ENCODE measurements at regions not wholly inside any gene's neighbourhood (a gene's known extent, or its start where the extent isn't known, plus 50 kb on each side); places are given as distances from the start of the nearest gene placed in this dataset.

DNA sequence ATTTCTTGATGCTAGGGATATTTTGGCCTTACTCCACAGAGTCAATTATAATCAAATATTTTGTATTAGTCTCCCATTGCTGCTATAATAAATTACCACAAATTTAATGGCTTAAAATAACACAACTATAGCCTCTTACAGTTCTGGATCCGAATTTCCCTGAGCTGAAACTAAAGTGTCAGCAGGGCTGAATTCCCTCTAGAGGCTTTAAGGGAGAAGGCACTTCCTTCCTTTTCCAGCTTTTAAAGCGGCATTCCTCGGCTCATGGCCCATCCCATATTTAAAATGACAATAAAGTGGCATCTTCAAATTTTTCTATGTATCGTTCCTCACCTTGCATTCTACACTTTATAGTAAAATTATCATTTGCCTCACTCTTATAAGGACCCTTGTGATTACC, 421.4 kb upstream of the ZWINT start:
- H3K36me3 Mint-ChIP-seq (ENCODE audit: low read depth) = no peaks in the 10 kb centered on the region
- Histone ChIP-seq H4K20me1 (replicated peaks; ENCODE audit: insufficient read depth) (no peaks in the 10 kb centered on the region), H2AFZ (no peak overlapping the region), H3K4me3 (no peak overlapping the region), H3K4me2 (no peak overlapping the region), H3K79me2 (replicated peaks; ENCODE audit: insufficient read depth) (no peaks in the 10 kb centered on the region), H3F3A (replicated peaks; ENCODE audit: low read depth) (no peaks in the 10 kb centered on the region), H3K27me3 (ENCODE audit: insufficient read depth) (no peaks in the 10 kb centered on the region), H3K27ac (ENCODE audit: low read depth) (no peak overlapping the region), H3K36me3 (ENCODE audit: insufficient read depth) (no peaks in the 10 kb centered on the region), H3K4me1 (ENCODE audit: insufficient read depth) (no peaks in the 10 kb centered on the region), H3K9me2 (ENCODE audit: insufficient read depth) (no peaks in the 10 kb centered on the region)
- no peaks in the 10 kb centered on the region; the same call in 2 of the 3 replicates for H3K9me3 Mint-ChIP-seq
- H3K27ac Mint-ChIP-seq = no peak overlapping the region
- ATAC-seq (peak; percentile 81), DNase-seq (ENCODE audit: low spot score) (peak; percentile 74)
- no peak overlapping the region for H3K4me3 Mint-ChIP-seq
- TF ChIP-seq JUNB (IDR thresholded peaks at IDR 0.05; ENCODE audit: unreplicated experiment) = no peak
- TF ChIP-seq, protein P1, sequence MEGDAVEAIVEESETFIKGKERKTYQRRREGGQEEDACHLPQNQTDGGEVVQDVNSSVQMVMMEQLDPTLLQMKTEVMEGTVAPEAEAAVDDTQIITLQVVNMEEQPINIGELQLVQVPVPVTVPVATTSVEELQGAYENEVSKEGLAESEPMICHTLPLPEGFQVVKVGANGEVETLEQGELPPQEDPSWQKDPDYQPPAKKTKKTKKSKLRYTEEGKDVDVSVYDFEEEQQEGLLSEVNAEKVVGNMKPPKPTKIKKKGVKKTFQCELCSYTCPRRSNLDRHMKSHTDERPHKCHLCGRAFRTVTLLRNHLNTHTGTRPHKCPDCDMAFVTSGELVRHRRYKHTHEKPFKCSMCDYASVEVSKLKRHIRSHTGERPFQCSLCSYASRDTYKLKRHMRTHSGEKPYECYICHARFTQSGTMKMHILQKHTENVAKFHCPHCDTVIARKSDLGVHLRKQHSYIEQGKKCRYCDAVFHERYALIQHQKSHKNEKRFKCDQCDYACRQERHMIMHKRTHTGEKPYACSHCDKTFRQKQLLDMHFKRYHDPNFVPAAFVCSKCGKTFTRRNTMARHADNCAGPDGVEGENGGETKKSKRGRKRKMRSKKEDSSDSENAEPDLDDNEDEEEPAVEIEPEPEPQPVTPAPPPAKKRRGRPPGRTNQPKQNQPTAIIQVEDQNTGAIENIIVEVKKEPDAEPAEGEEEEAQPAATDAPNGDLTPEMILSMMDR (conservative IDR thresholded peaks at IDR 0.05; ENCODE audit: low read depth in 2 of 2) = peak; percentile 16 to 47; a peak in 3 of 4 replicates
- H3K27me3 Mint-ChIP-seq (ENCODE audit: insufficient read depth, low read depth, poor library complexity) = no peaks in the 10 kb centered on the region
- no peaks in the 10 kb centered on the region; the same call in 2 of the 3 replicates for H3K4me1 Mint-ChIP-seq

DNA sequence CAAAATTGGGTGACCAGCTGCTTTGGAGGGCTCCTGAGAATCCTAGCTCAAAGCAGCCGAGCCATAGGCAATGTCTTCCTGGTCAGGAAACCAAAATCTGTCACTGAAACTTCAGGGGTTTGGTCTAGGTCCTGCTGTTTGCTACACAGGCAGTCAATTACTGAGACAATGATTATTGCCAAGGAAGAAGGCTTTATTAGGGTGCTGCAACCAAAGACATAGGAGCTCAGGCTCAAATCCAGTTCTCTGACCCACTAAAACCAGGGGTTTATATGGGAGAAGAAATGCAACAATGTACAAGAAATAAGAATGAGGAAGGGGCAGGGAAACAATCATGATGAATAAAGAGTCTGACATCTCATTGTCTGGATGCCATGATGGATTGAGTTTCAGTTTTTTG, 410.3 kb upstream of the ZWINT start:
- Histone ChIP-seq H3K9me2 (ENCODE audit: insufficient read depth) (peaks cover 5% of the 10 kb centered on the region; the same call in 1 of the 2 replicates), H3K79me2 (replicated peaks; ENCODE audit: insufficient read depth) (no peaks in the 10 kb centered on the region), H3K27ac (ENCODE audit: low read depth) (no peak overlapping the region), H2AFZ (no peak overlapping the region), H3K4me3 (no peak overlapping the region), H3K27me3 (ENCODE audit: insufficient read depth) (no peaks in the 10 kb centered on the region), H3F3A (replicated peaks; ENCODE audit: low read depth) (no peaks in the 10 kb centered on the region), H4K20me1 (replicated peaks; ENCODE audit: insufficient read depth) (no peaks in the 10 kb centered on the region), H3K4me1 (ENCODE audit: insufficient read depth) (no peaks in the 10 kb centered on the region), H3K36me3 (ENCODE audit: insufficient read depth) (peaks cover 8% of the 10 kb centered on the region; the same call in 1 of the 2 replicates), H3K4me2 (no peak overlapping the region)
- Mint-ChIP-seq H3K27ac (no peak overlapping the region), H3K27me3 (ENCODE audit: insufficient read depth, low read depth, poor library complexity) (no peaks in the 10 kb centered on the region), H3K36me3 (ENCODE audit: low read depth) (peaks cover 13% of the 10 kb centered on the region; the same call in 2 of the 3 replicates), H3K4me3 (no peak overlapping the region), H3K4me1 (no peaks in the 10 kb centered on the region), H3K9me3 (peaks cover 31% of the 10 kb centered on the region)
- DNase-seq (ENCODE audit: low spot score) (no peak), ATAC-seq (no peak)
- TF ChIP-seq EZH2phosphoT487 (IDR thresholded peaks at IDR 0.05; ENCODE audit: unreplicated experiment) (no peak), JUNB (IDR thresholded peaks at IDR 0.05; ENCODE audit: unreplicated experiment) (no peak), ZNF114 (CRISPR knock-in tag; IDR thresholded peaks at IDR 0.05) (no peak), POLR2AphosphoS5 (IDR thresholded peaks at IDR 0.05; ENCODE audit: low read depth) (no peak), CREB1 (CRISPR knock-in tag; IDR thresholded peaks at IDR 0.05; ENCODE audit: low read depth) (no peak), ZNF331 (CRISPR knock-in tag; IDR thresholded peaks at IDR 0.05; ENCODE audit: low read depth) (no peak), NANOG (IDR thresholded peaks at IDR 0.05; ENCODE audit: borderline replicate concordance) (no peak)
- TF ChIP-seq, protein P1 (conservative IDR thresholded peaks at IDR 0.05; ENCODE audit: low read depth in 2 of 2) = no peak
- TF ChIP-seq, protein P2, sequence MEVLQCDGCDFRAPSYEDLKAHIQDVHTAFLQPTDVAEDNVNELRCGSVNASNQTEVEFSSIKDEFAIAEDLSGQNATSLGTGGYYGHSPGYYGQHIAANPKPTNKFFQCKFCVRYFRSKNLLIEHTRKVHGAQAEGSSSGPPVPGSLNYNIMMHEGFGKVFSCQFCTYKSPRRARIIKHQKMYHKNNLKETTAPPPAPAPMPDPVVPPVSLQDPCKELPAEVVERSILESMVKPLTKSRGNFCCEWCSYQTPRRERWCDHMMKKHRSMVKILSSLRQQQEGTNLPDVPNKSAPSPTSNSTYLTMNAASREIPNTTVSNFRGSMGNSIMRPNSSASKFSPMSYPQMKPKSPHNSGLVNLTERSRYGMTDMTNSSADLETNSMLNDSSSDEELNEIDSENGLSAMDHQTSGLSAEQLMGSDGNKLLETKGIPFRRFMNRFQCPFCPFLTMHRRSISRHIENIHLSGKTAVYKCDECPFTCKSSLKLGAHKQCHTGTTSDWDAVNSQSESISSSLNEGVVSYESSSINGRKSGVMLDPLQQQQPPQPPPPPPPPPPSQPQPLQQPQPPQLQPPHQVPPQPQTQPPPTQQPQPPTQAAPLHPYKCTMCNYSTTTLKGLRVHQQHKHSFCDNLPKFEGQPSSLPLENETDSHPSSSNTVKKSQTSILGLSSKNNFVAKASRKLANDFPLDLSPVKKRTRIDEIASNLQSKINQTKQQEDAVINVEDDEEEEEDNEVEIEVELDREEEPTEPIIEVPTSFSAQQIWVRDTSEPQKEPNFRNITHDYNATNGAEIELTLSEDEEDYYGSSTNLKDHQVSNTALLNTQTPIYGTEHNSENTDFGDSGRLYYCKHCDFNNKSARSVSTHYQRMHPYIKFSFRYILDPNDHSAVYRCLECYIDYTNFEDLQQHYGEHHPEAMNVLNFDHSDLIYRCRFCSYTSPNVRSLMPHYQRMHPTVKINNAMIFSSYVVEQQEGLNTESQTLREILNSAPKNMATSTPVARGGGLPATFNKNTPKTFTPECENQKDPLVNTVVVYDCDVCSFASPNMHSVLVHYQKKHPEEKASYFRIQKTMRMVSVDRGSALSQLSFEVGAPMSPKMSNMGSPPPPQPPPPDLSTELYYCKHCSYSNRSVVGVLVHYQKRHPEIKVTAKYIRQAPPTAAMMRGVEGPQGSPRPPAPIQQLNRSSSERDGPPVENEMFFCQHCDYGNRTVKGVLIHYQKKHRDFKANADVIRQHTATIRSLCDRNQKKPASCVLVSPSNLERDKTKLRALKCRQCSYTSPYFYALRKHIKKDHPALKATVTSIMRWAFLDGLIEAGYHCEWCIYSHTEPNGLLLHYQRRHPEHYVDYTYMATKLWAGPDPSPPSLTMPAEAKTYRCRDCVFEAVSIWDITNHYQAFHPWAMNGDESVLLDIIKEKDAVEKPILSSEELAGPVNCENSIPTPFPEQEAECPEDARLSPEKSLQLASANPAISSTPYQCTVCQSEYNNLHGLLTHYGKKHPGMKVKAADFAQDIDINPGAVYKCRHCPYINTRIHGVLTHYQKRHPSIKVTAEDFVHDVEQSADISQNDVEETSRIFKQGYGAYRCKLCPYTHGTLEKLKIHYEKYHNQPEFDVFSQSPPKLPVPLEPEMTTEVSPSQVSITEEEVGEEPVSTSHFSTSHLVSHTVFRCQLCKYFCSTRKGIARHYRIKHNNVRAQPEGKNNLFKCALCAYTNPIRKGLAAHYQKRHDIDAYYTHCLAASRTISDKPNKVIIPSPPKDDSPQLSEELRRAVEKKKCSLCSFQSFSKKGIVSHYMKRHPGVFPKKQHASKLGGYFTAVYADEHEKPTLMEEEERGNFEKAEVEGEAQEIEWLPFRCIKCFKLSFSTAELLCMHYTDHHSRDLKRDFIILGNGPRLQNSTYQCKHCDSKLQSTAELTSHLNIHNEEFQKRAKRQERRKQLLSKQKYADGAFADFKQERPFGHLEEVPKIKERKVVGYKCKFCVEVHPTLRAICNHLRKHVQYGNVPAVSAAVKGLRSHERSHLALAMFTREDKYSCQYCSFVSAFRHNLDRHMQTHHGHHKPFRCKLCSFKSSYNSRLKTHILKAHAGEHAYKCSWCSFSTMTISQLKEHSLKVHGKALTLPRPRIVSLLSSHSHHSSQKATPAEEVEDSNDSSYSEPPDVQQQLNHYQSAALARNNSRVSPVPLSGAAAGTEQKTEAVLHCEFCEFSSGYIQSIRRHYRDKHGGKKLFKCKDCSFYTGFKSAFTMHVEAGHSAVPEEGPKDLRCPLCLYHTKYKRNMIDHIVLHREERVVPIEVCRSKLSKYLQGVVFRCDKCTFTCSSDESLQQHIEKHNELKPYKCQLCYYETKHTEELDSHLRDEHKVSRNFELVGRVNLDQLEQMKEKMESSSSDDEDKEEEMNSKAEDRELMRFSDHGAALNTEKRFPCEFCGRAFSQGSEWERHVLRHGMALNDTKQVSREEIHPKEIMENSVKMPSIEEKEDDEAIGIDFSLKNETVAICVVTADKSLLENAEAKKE (CRISPR knock-in tag; IDR thresholded peaks at IDR 0.05) = no peak
